GM12878 (cell line): ENCODE measurements at regions not wholly inside any gene's neighbourhood (a gene's known extent, or its start where the extent isn't known, plus 50 kb on each side); places are given as distances from the start of the nearest gene placed in this dataset.

Source experiments
- ATAC-seq: fragments of 200-7000 bp; cut with Tn5 transposase; 3 replicates; pipeline ENCODE4 v1.9.1; 2020; ENCODE audit warnings: mild to moderate bottlenecking, moderate library complexity
- BruUV-seq: library from RNA; stranded (reverse); fragments of 400-500 nt; replicated peaks from 2 replicates; lab custom pipeline; 2021; lab: Mats Ljungman, UMichigan
- CTCF ChIA-PET: fragments of 300-600 bp; sonication (Branson Sonifier 250); formaldehyde crosslinking; extraction: SDS; loops from one replicate; lab custom pipeline; 2021; ENCODE audit warnings: inconsistent platforms; lab: Yijun Ruan, JAX
- POLR2A ChIA-PET: fragments of 350-600 bp; formaldehyde crosslinking; extraction: SDS; loops from one replicate; lab custom pipeline; 2021; ENCODE audit warnings: inconsistent platforms; lab: Charles Lee
- RAD21 ChIA-PET: fragments of 300-600 bp; sonication (Branson Sonifier 250); formaldehyde crosslinking; loops from one replicate; lab custom pipeline; 2023; ENCODE audit warnings: antibody characterized with exemption; ENCODE audit not compliant: unreplicated experiment; lab: Charles Lee
- SMC1A ChIA-PET: fragments of 300-600 bp; sonication (Branson Sonifier 250); formaldehyde crosslinking; loops from one replicate; lab custom pipeline; 2023; ENCODE audit not compliant: unreplicated experiment, uncharacterized antibody; lab: Charles Lee
- DNase-seq: peaks from one replicate; pipeline ENCODE4 v3.0.0-alpha.2; 2011; ENCODE audit warnings: low read depth, low spot score
- FAIRE-seq: peaks from 3 replicates; lab custom pipeline; 2011; peaks lifted over from hg19 to GRCh38; lab: Jason Lieb, UNC
- H2AFZ ChIP-seq: 2 replicates; pipeline ENCODE4 v1.6.0; 2011; ENCODE audit warnings: low read depth, low read length, control low read depth; ENCODE audit not compliant: control insufficient read depth
- H3K27ac ChIP-seq: 2 replicates; pipeline ENCODE4 v1.5.1; 2011; ENCODE audit warnings: control low read depth; ENCODE audit not compliant: control insufficient read depth, insufficient read depth
- H3K27me3 ChIP-seq, 2 experiments: replicated peaks in 1 of 2; 2 replicates each; pipeline versions ENCODE4 v1.6.0 to v1.6.1; 2011; ENCODE audit warnings: low read length in 1 of 2; ENCODE audit not compliant: control insufficient read depth in 2 of 2, insufficient read depth in 2 of 2
- H3K36me3 ChIP-seq, 2 experiments: 2 replicates each; pipeline ENCODE4 v1.5.1; 2011; ENCODE audit warnings: low read length in 1 of 2; ENCODE audit not compliant: control insufficient read depth in 2 of 2, insufficient read depth in 2 of 2
- H3K4me1 ChIP-seq: 2 replicates; pipeline ENCODE4 v1.6.1; 2011; ENCODE audit warnings: mild to moderate bottlenecking, low read length, moderate library complexity, mixed read lengths; ENCODE audit not compliant: control insufficient read depth, insufficient read depth
- H3K4me2 ChIP-seq: 2 replicates; pipeline ENCODE4 v1.6.0; 2011; ENCODE audit warnings: control low read depth; ENCODE audit not compliant: control insufficient read depth, insufficient read depth
- H3K4me3 ChIP-seq: fragments of 200-600 bp; sonication (generic); 2 replicates; pipeline ENCODE4 v1.5.1; 2016
- H3K79me2 ChIP-seq: 2 replicates; pipeline ENCODE4 v1.6.0; 2011; ENCODE audit warnings: low read length; ENCODE audit not compliant: control insufficient read depth, insufficient read depth
- H3K9ac ChIP-seq: 2 replicates; pipeline ENCODE4 v1.8.0; 2011; ENCODE audit warnings: low read length, control low read depth, mixed read lengths; ENCODE audit not compliant: control insufficient read depth, insufficient read depth
- H3K9me3 ChIP-seq: replicated peaks from 3 replicates; pipeline ENCODE4 v1.5.1; 2011; ENCODE audit warnings: mild to moderate bottlenecking, low read length; ENCODE audit not compliant: control insufficient read depth, insufficient read depth
- H4K20me1 ChIP-seq: 2 replicates; pipeline ENCODE4 v1.6.0; 2011; ENCODE audit not compliant: control insufficient read depth, insufficient read depth
- BHLHE40 ChIP-seq, 2 experiments: fragments of 450-650 bp in 1 of 2; IDR thresholded peaks; 2 replicates each; pipeline ENCODE4 v1.6.1; 2011 to 2017; ENCODE audit warnings: low read depth in 2 of 2, borderline replicate concordance in 1 of 2, improper control_type of control experiment in 1 of 2, low read length in 1 of 2, mild to moderate bottlenecking in 1 of 2
- BMI1 ChIP-seq: fragments of 450-650 bp; IDR thresholded peaks from 2 replicates; pipeline ENCODE4 v1.6.1; 2016; ENCODE audit warnings: mild to moderate bottlenecking, moderate library complexity, borderline replicate concordance
- CEBPZ ChIP-seq: fragments of 150-350 bp; IDR thresholded peaks from 2 replicates; pipeline ENCODE4 v1.6.1; 2016; ENCODE audit warnings: low read depth, low read length
- CHD2 ChIP-seq: IDR thresholded peaks from 2 replicates; pipeline ENCODE4 v1.6.1; 2011; ENCODE audit warnings: low read depth, low read length, improper control_type of control experiment, borderline replicate concordance
- ETV6 ChIP-seq, 2 experiments: fragments of 450-650 bp in 1 of 2; IDR thresholded peaks in 1 of 2; conservative IDR thresholded peaks in 1 of 2; 2 replicates each; pipeline ENCODE4 v1.6.1; 2014; ENCODE audit warnings: antibody characterized with exemption in 1 of 2, borderline replicate concordance in 1 of 2, low read depth in 1 of 2, mild to moderate bottlenecking in 1 of 2, moderate library complexity in 1 of 2
- FOXK2 ChIP-seq: fragments of 450-650 bp; IDR thresholded peaks from 2 replicates; pipeline ENCODE4 v1.6.1; 2017; ENCODE audit warnings: mild to moderate bottlenecking, moderate library complexity
- IKZF1 ChIP-seq: fragments of 450-650 bp; conservative IDR thresholded peaks from 2 replicates; pipeline ENCODE4 v1.6.1; 2017; ENCODE audit warnings: antibody characterized with exemption, mild to moderate bottlenecking
- JUND ChIP-seq: IDR thresholded peaks from 2 replicates; pipeline ENCODE4 v1.6.1; 2012; ENCODE audit warnings: low read depth, mild to moderate bottlenecking, low read length, improper control_type of control experiment, moderate library complexity
- PBX3 ChIP-seq: IDR thresholded peaks from 2 replicates; pipeline ENCODE4 v1.6.1; 2011; ENCODE audit warnings: mild to moderate bottlenecking, low read depth, low read length, moderate library complexity; ENCODE audit not compliant: insufficient replicate concordance
- POU2F2 ChIP-seq: IDR thresholded peaks from 3 replicates; pipeline ENCODE4 v1.6.1; 2011; ENCODE audit warnings: low read depth, mild to moderate bottlenecking, low read length, borderline replicate concordance
- SIN3A ChIP-seq: IDR thresholded peaks from 2 replicates; pipeline ENCODE4 v1.6.1; 2012; ENCODE audit warnings: low read depth, low read length, improper control_type of control experiment
- SMARCA5 ChIP-seq: fragments of 450-650 bp; IDR thresholded peaks from 2 replicates; pipeline ENCODE4 v1.6.1; 2017; ENCODE audit warnings: mild to moderate bottlenecking
- USF2 ChIP-seq: IDR thresholded peaks from 2 replicates; pipeline ENCODE4 v1.6.1; 2011; ENCODE audit warnings: low read depth, low read length, improper control_type of control experiment, borderline replicate concordance
- YBX1 ChIP-seq: fragments of 450-650 bp; IDR thresholded peaks from 2 replicates; pipeline ENCODE4 v1.6.1; 2016; ENCODE audit warnings: antibody characterized with exemption
- ZNF687 ChIP-seq: fragments of 450-650 bp; IDR thresholded peaks from 2 replicates; pipeline ENCODE4 v1.6.1; 2017; ENCODE audit warnings: mild to moderate bottlenecking, moderate library complexity
- ZZZ3 ChIP-seq: IDR thresholded peaks from 2 replicates; pipeline ENCODE4 v1.6.1; 2011; ENCODE audit warnings: low read depth; ENCODE audit not compliant: control insufficient read depth, insufficient read length
- WGBS: methylation state at CpG from one replicate; pipeline ENCODE4 v1.1.6; 2016; ENCODE audit warnings: low lambda C conversion rate; ENCODE audit not compliant: insufficient replicate concordance, insufficient coverage; ENCODE audit errors: missing lambda C conversion rate; 5-methylcytosine and 5-hydroxymethylcytosine counted together
- in situ Hi-C: fragments of 300-500 bp; cut with MboI; formaldehyde crosslinking; loops from 9 replicates; pipeline ENCODE4 v1.14.3; 2018; ENCODE audit warnings: mixed read lengths
- intact Hi-C: fragments of 100-400 bp; cut with micrococcal nuclease; formaldehyde crosslinking; loops from one replicate; pipeline ENCODE4 v1.14.2; 2022; ENCODE audit not compliant: unreplicated experiment

GRCh38 chr5:148012801-148013200 is 51.0 kb upstream of the SPINK5 start:
- intact Hi-C loops, result no loop called here
- H3K27ac ChIP-seq, result no peak overlapping the region
- ATAC-seq, result no peak
- FAIRE-seq, result no peak
- no peaks in the 10 kb centered on the region for H3K79me2 ChIP-seq
- no TSS peak for BruUV-seq
- H3K9me3 ChIP-seq, result no peaks in the 10 kb centered on the region
- WGBS, result 9% methylated on average over 3 of the region's 3 CpGs
- no peak overlapping the region for H2AFZ ChIP-seq
- no peaks in the 10 kb centered on the region for H3K27me3 ChIP-seq
- no peak for DNase-seq
- SMC1A ChIA-PET, result no interaction called here
- RAD21 ChIA-PET, result no interaction called here
- POLR2A ChIA-PET, result no interaction called here
- no peaks in the 10 kb centered on the region for H3K36me3 ChIP-seq
- no peak overlapping the region for H3K9ac ChIP-seq
- in situ Hi-C loops, result no loop called here
- no peak overlapping the region for H3K4me3 ChIP-seq
- H4K20me1 ChIP-seq, result no peaks in the 10 kb centered on the region
- H3K4me2 ChIP-seq, result no peak overlapping the region
- CTCF ChIA-PET, result no interaction called here
- H3K4me1 ChIP-seq, result no peaks in the 10 kb centered on the region
- TF ChIP-seq CHD2 (no peak), SMARCA5 (no peak), PBX3 (no peak), JUND (no peak), ZZZ3 (no peak), FOXK2 (no peak), USF2 (no peak), SIN3A (no peak), IKZF1 (no peak), POU2F2 (no peak), CEBPZ (no peak), BHLHE40 (IDR thresholded peaks at IDR 0.05; ENCODE audit: borderline replicate concordance in 1 of 2, low read depth in 2 of 2, low read length in 1 of 2) (no peak), BMI1 (no peak), ZNF687 (no peak), ETV6 (conservative IDR thresholded peaks at IDR 0.05 in 1 of 2, IDR thresholded peaks at IDR 0.05 in 1 of 2; ENCODE audit: borderline replicate concordance in 1 of 2, low read depth in 1 of 2) (no peak), YBX1 (no peak)
